Thymus (tissue), 11 donors: ENCODE measurements at regions not wholly inside any gene's neighbourhood (a gene's known extent, or its start where the extent isn't known, plus 50 kb on each side); places are given as distances from the start of the nearest gene placed in this dataset.

Experiments
- DNase-seq, 9 donors: peaks; one replicate each; pipeline ENCODE4 v3.0.0-alpha.2; 2013; ENCODE audit warnings: low spot score in 9 of 9, low read depth in 6 of 9, missing footprints in 1 of 9
- H3K27ac ChIP-seq, 2 donors: one replicate each; pipeline ENCODE4 v1.5.1; 2013; ENCODE audit warnings: control low read depth in 1 of 2, low read depth in 1 of 2, low read length in 1 of 2, mild to moderate bottlenecking in 1 of 2, moderate library complexity in 1 of 2
- H3K27me3 ChIP-seq, 2 donors: one replicate each; pipeline ENCODE4 v1.5.1; 2013; ENCODE audit warnings: low read length in 1 of 2; ENCODE audit not compliant: control insufficient read depth in 2 of 2, insufficient read depth in 1 of 2
- H3K36me3 ChIP-seq, 2 donors: one replicate each; pipeline ENCODE4 v1.5.1; 2013; ENCODE audit warnings: low read length in 1 of 2, mild to moderate bottlenecking in 1 of 2, moderate library complexity in 1 of 2; ENCODE audit not compliant: control insufficient read depth in 2 of 2, insufficient read depth in 2 of 2
- H3K4me1 ChIP-seq, 2 donors: one replicate each; pipeline ENCODE4 v1.5.1; 2013; ENCODE audit warnings: low read length in 2 of 2; ENCODE audit not compliant: control insufficient read depth in 2 of 2, insufficient read depth in 2 of 2
- H3K4me3 ChIP-seq, 2 donors: one replicate each; pipeline ENCODE4 v1.5.1; 2013; ENCODE audit warnings: low read length in 2 of 2, control low read depth in 1 of 2, mild to moderate bottlenecking in 1 of 2
- H3K9me3 ChIP-seq, 2 donors: one replicate each; pipeline ENCODE4 v1.5.1; 2013; ENCODE audit warnings: low read length in 1 of 2, mild to moderate bottlenecking in 1 of 2; ENCODE audit not compliant: control insufficient read depth in 2 of 2, insufficient read depth in 1 of 2
- WGBS: extraction: QIAGEN DNeasy Blood & Tissue Kit; methylation state at CpG from one replicate; pipeline ENCODE4 v1.1.7; 2013; 5-methylcytosine and 5-hydroxymethylcytosine counted together
- donor health status: healthy.

- Histone ChIP-seq H3K4me1 (no peaks in the 10 kb centered on the region), H3K9me3 (no peaks in the 10 kb centered on the region), H3K27me3 (no peaks in the 10 kb centered on the region), H3K27ac (no peak overlapping the region), H3K36me3 (no peaks in the 10 kb centered on the region), H3K4me3 (no peak overlapping the region)
- WGBS, result 89% methylated on average over 2 of the region's 2 CpGs
- DNase-seq, result no peak
Observed at GRCh38 chr12:107951024-107951423, 176.5 kb downstream of the ASCL4 start.

GRCh38 chr12:107955966-107956643 lies 173.0 kb upstream of the WSCD2 start:
- 68% methylated on average over 6 of the region's 6 CpGs for WGBS
- Histone ChIP-seq H3K36me3 (no peaks in the 10 kb centered on the region), H3K4me3 (no peak overlapping the region), H3K27me3 (no peaks in the 10 kb centered on the region), H3K9me3 (no peaks in the 10 kb centered on the region), H3K27ac (no peak overlapping the region), H3K4me1 (no peaks in the 10 kb centered on the region)
- no peak for DNase-seq

GRCh38 chr12:107957459-107957858 lies 171.6 kb upstream of the WSCD2 start:
- no peaks in the 10 kb centered on the region for H3K4me1 ChIP-seq
- no peaks in the 10 kb centered on the region for H3K27me3 ChIP-seq
- DNase-seq, result no peak
- H3K4me3 ChIP-seq, result no peak overlapping the region
- no peak overlapping the region for H3K27ac ChIP-seq
- no peaks in the 10 kb centered on the region for H3K9me3 ChIP-seq
- no peaks in the 10 kb centered on the region for H3K36me3 ChIP-seq

GRCh38 chr12:107963635-107964034 lies 165.5 kb upstream of the WSCD2 start:
- peaks cover 0 to 1% of the 10 kb centered on the region in 2 donors for H3K9me3 ChIP-seq
- no peaks in the 10 kb centered on the region for H3K27me3 ChIP-seq
- no peaks in the 10 kb centered on the region for H3K4me1 ChIP-seq
- no peak for DNase-seq
- no peak overlapping the region for H3K27ac ChIP-seq
- H3K36me3 ChIP-seq, result no peaks in the 10 kb centered on the region
- 78% methylated on average over 6 of the region's 6 CpGs for WGBS
- H3K4me3 ChIP-seq, result no peak overlapping the region

GRCh38 chr12:107967170-107967569 lies 161.9 kb upstream of the WSCD2 start:
- whole genome bisulfite sequencing, result 84% methylated on average over 4 of the region's 4 CpGs
- Histone ChIP-seq H3K4me3 (no peak overlapping the region), H3K9me3 (peaks cover 0 to 1% of the 10 kb centered on the region in 2 donors), H3K36me3 (no peaks in the 10 kb centered on the region), H3K4me1 (no peaks in the 10 kb centered on the region), H3K27ac (no peak overlapping the region), H3K27me3 (no peaks in the 10 kb centered on the region)
- DNase-seq, result no peak

- no peak overlapping the region for H3K27ac ChIP-seq
- no peaks in the 10 kb centered on the region for H3K27me3 ChIP-seq
- no peak overlapping the region for H3K4me3 ChIP-seq
- no peaks in the 10 kb centered on the region for H3K9me3 ChIP-seq
- DNase-seq, result no peak
- no peaks in the 10 kb centered on the region for H3K4me1 ChIP-seq
- no peaks in the 10 kb centered on the region for H3K36me3 ChIP-seq
Observed at GRCh38 chr12:107973950-107974349, 155.1 kb upstream of the WSCD2 start.

GRCh38 chr12:107976331-107976730 lies 152.8 kb upstream of the WSCD2 start:
- no peak overlapping the region for H3K27ac ChIP-seq
- no peaks in the 10 kb centered on the region for H3K4me1 ChIP-seq
- H3K27me3 ChIP-seq, result no peaks in the 10 kb centered on the region
- no peaks in the 10 kb centered on the region for H3K9me3 ChIP-seq
- no peak for DNase-seq
- H3K36me3 ChIP-seq, result no peaks in the 10 kb centered on the region
- no peak overlapping the region for H3K4me3 ChIP-seq

- 83% methylated on average over 5 of the region's 5 CpGs for WGBS
- Histone ChIP-seq H3K36me3 (no peaks in the 10 kb centered on the region), H3K27ac (no peak overlapping the region), H3K4me1 (no peaks in the 10 kb centered on the region), H3K4me3 (no peak overlapping the region), H3K9me3 (no peaks in the 10 kb centered on the region), H3K27me3 (no peaks in the 10 kb centered on the region)
- DNase-seq, result no peak
Observed at GRCh38 chr12:107978201-107978600, 150.9 kb upstream of the WSCD2 start.

- Histone ChIP-seq H3K4me1 (no peaks in the 10 kb centered on the region), H3K4me3 (no peak overlapping the region), H3K27me3 (no peaks in the 10 kb centered on the region), H3K9me3 (no peaks in the 10 kb centered on the region), H3K27ac (no peak overlapping the region), H3K36me3 (no peaks in the 10 kb centered on the region)
- DNase-seq, result no peak
- WGBS, result 93% methylated on average over 4 of the region's 4 CpGs
Observed at GRCh38 chr12:107978641-107979040, 150.4 kb upstream of the WSCD2 start.
